HG03378 (cell line): ENCODE measurements at regions not wholly inside any gene's neighbourhood (a gene's known extent, or its start where the extent isn't known, plus 50 kb on each side); places are given as distances from the start of the nearest gene placed in this dataset.

Experiments used
- ATAC-seq: cut with Tn5 transposase; IDR thresholded peaks from one replicate; pipeline ENCODE4 v1.9.1; 2021; ENCODE audit warnings: mild to moderate bottlenecking, moderate library complexity; ENCODE audit not compliant: unreplicated experiment

DNA sequence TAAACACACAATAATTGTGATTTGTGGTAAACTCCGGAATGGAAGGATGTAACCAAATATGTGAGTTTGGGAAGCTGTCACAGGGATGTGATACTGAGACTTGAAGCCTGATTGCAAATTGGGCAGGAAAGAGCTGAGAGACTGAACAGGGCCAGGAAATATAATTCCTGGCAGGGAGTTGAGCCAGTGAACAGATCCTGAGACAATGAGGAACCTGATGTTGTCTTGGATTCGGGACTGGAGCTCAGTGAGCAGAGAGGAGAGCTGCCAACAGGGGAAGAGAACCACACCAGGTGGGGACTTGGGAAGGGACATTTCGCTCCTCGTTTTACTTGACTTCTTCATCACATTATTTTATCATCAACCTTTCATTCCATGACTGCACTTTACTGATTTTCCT, 386.0 kb downstream of the TLL1 start:
- no peak for ATAC-seq

DNA sequence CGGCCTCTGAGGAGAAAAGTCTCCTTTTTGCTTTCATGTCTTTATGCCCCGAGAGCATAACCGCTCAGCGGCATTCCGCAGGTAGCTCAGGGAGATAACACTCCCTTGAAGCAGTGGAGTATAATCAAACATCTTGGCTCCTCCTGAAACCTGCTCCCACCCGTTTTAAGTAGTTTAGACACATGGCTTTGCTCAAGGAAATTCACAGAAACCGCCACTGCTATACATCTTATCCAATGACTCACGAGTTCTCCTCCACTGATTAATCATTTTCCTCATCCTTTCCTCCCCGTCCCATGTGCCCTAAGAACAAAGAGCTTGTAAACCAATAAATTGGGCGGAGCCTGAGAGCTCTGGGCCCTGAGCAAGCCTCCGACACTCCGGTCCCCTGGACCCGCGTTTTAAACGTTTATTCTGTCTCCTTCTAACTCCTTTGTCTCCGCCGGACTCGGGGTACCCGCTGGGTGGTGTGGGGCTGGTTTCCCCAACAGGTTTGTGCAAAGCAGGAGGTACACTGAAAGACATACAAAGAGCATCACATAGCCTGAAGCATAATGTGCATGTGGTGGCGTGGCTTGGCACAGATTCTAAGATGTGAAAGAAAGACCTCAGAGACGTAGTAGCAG, 401.2 kb downstream of the TLL1 start:
- ATAC-seq, result no peak

DNA sequence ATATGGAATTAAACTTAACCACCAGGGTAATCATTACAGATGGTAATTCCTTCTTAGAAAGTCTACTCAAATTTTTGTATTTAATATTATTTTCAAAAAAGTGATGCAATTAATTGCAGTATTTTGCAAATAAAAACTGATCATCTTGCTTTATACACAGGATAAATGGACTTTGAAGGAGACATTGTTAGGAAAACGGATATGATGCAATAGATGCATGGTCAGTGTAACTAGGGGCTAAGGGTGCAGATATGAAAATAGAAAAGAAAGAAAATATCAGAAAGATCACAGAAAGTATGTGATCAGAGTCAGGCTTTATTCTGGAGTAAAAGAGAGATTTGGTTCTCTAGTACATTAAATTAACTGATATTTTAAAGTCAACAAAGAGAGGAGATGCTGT, 401.7 kb downstream of the TLL1 start:
- ATAC-seq, result no peak

- no peak for ATAC-seq
Measured at GRCh38 chr4:166277401-166277800, 404.4 kb downstream of the TLL1 start.

- no peak for ATAC-seq
Measured at GRCh38 chr4:166277853-166278252, 404.8 kb downstream of the TLL1 start.

DNA sequence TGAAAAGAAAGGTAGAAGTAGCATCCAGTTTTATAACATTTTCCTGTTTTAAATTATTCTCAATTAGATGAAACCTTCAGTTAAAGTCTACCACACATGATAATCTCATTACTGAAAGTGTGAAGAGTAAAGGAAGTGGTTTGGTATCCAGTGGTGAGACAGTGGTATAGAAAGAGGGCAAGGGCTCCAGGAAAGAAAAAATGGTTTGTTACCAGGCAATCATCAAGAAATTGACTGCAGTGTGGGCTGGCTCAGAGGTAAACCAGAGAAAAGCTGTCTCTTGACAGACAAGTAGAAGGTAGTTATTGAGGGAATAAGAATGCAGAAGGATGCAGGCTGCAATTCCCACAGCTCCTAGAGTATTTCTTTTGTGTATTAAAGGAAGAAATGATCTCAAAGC, 406.2 kb downstream of the TLL1 start:
- ATAC-seq, result no peak

DNA sequence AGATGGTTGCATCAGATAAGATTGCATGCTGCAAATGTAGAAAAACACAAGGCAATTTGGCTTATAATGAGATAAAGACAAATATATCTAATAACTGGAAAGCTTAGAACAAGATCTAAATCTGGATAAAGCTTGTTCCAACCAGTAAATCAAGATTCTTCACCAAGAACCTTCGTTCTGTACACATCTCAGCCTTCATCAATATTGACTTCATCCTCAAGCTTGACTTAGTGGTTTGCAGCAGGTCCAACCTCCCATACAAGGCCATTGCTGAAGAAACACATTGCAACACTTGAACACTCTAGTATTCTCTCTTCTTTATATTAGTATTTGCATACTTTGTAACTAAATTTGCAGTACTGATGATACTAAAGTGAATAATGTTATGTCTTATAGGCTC, 407.6 kb downstream of the TLL1 start:
- ATAC-seq, result no peak

DNA sequence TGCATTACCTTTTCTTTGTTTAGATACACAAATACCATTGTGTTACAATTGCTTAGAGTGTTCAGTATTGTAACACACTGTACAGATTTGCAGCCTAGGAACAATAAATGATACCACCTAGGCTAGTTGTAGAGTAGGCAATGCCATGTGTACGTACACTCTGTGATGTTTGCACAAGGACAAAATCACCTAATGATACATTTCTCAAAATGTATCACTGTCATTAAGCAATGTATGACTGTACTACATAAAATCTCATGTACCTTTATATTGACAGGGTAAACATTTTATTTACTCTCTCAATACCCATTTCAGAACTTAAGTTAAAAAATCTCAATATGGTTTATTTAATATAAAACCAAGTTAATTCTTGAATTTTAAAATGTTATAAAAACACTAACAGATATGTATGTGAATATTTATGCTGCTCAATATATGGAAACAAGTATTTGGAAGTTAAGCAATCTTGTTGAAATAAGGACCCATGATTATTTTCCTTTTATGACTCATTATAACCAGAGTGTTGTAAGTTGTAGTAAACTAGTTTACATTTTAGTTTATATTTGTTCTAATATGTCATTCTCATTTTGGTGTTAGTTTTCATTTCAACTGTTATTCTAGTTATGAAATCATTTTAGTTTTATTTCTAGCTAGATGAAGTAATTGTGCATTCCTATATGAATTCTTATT, 409.2 kb downstream of the TLL1 start:
- no peak for ATAC-seq

- no peak for ATAC-seq
Measured at GRCh38 chr4:166284221-166284620, 411.2 kb downstream of the TLL1 start.

DNA sequence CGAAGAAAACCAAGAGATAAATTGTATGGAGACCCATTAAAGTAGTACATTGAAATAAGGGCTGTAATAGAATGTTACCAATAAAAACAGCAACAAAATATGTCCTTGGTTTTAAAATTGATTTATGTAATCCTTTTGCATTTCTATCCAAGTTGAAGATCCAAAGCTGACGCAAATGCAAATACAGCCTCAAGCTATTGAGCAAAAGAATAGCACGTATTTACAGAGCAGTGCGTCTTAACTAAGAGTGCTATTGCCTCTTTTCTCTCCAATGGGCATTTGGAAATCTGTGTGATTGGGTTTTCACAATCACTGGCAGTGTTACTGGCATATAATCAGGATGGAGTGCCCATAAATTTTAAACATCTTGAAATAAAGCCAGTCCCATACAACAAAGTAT, 417.4 kb downstream of the TLL1 start:
- no peak for ATAC-seq

DNA sequence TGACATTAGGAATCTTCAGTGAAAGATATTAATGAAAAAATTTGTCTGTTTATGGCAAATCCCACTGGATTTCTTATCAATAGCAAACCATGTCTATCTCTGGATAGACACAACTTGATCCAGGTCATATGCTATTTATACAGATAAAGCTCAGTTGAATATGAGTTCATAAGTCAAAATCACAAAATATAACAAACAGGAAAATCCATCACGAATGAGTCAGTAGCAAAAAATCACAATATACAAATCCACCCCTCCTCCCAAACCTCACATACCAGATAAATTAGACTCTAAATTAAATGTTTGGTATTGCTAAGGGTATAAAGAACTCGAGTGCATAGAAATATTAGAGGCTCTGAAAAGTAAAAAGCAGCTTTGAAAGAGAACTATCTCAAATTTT, 420.5 kb downstream of the TLL1 start:
- ATAC-seq, result no peak

- no peak for ATAC-seq
Measured at GRCh38 chr4:166301266-166301665, 428.2 kb downstream of the TLL1 start.

GRCh38 chr4:166308647-166309046, 435.6 kb downstream of the TLL1 start:
- ATAC-seq, result no peak

DNA sequence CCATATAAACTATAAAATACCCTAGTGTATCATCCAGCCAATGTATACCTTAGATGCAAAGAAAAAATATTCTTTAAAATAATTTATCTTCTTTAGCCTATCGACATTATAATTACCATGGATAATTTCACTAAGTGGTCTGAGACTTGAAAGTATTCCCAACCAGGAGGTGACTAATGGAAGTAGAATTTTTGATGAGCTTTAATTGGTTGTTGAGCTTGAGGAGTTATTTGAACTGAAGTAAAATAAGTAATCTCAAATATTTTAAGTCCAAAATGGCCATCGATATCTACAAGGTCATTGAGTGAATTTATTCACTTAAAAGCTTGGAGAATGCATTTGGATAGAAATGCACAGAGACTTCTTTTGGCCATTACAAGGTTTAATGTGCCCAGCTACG, 436.2 kb downstream of the TLL1 start:
- ATAC-seq, result no peak

DNA sequence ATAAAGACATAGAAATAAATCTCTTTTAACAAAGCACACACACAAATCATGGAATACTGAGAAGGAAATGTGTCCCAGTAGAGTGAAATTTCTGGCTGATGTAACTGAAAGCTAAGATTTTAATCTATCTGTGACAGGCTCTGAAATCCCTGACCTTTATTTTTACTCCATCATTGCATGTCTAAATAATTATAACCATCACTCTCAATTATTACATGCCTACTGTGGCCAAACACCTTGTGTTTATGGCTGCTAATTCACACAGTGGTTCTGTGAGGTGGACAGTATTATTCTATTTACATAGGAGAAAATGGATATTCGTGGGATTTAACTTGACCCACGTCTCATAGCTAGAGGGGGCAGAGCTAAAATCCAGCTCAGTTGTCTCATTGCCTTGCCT, 438.1 kb downstream of the TLL1 start:
- no peak for ATAC-seq

GRCh38 chr4:166312166-166312565, 439.1 kb downstream of the TLL1 start:
- no peak for ATAC-seq

DNA sequence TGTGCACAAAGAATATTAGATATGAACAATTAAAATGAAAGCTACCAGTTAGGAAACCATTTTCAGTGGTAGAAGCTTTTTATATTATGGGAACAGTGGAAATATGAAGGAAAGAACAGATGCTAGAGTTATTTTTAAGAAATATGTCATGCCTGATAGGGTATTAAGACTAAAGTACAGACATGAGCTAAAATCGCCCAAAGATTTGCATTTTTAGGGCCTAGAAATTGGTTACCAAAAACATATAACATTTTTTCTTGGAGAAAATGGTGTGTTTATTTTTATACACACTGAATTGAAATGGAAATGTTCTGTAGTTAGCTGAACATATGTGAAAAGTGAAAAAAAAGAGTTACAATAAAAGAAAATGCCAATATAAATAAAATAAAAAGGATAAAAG, 441.9 kb downstream of the TLL1 start:
- no peak for ATAC-seq

DNA sequence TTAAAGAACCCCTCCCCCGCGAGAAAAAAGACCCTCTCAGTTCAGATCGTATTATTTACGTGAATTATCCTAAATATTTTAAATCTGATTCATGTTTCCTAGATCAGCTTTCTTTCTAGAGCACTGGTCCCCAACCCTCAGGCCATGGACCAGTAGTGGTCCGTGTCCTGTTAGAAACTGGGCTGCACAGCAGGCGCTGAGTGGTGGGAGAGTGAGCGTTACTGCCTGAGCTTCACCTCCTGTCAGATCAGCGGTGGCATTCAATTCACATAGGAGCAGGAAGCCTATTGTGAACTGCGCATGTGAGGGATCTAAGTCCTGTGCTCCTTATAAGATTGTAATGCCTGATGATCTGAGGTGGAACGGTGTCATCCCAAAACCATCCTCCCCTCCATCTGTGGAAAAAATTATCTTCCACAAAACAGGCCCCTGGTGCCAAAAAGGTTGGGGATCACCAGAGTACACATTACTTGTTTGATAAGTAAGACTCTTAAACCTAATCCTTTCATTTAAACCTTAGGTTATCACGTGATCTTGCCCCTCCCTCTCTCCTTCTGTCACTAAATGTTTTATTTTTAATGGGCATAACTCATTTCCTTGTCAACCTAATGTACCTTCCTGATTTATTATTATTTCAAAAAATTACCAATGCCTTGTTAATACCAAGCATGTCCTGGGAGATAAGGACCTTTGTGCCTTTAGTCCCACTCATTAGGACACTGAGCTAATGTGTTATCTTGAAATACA, 442.9 kb downstream of the TLL1 start:
- no peak for ATAC-seq

DNA sequence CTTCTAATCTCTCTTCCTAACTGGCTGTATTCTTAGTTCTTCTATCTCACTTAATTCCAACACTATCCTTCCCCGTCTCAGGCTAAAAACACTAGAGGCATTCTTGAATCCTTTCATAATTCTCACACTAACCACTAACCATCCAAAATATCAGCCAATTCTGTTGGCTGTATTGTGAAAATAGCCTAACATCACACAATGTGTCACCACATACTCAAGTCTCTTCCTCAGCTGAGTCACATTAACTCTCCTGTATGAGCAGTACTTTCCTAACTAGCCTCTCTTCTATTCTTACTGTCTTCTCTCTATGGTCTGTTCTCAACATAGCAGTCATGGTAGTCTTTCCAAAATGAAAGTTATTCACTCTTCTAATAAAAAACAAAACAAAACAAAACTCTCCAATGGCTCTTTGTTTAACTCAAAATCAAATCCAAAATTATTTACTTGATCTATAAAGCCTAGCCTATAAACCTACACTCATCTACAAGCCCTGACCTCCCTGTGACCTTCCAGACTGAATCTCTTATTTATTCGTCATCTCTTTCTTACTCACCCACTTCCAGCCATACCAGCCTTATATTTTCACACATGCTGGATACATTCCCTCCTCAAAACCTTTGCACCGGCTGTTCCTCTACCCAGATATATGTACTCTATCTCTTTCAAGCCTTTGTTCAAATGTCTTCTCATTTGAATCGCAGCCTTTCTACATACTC, 445.9 kb downstream of the TLL1 start:
- no peak for ATAC-seq

DNA sequence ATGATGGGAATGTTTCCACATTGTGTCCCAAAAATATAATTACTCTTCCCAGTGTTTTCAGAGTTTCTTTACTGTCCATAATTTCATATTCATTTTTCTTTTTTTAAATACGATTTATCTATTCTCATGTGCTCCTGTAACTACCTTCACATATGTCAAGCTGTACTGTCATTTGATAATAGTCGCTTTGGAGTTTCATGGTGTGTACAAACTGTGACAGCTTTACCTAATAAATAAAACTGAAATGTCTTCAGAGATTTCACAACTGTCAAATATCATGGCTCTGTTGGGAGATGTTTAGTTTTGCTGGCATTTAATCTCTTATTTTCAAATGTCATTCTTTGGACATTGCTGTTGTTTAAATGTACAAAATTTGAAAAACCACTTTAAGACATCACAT, 450.2 kb downstream of the TLL1 start:
- no peak for ATAC-seq

DNA sequence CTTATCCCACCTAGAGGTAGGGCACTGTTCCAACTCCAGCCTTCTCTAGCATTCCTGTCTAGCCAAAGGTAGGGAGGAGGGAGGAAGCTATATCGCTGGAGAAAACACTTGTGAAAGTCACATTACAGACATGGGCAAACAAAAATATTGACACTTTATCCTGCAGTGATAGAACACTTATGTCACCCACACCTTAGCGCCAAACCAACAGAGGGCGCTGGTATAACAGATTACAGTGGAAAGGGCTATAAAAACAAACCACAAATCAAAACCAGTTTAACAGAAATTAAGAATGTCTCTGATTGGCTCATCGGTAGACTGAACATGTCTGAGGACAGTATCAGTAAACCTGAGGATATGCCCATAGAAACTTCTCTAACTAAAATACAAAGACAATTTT, 451.3 kb downstream of the TLL1 start:
- ATAC-seq, result no peak
